GM21515 (cell line): ENCODE measurements at regions not wholly inside any gene's neighbourhood (a gene's known extent, or its start where the extent isn't known, plus 50 kb on each side); places are given as distances from the start of the nearest gene placed in this dataset.
"Not testable (repeated sequence)": the region's sequence is repeated elsewhere in the genome, so short reads cannot be mapped to it uniquely, and the experiment has no call there.

Experiments used
- ATAC-seq: cut with Tn5 transposase; IDR thresholded peaks from one replicate; pipeline ENCODE4 v1.9.1; 2021; ENCODE audit not compliant: unreplicated experiment

GRCh38 chr1:194372266-194372665, 1185.9 kb upstream of the B3GALT2 start:
- no peak for ATAC-seq

- ATAC-seq: no peak
Measured at GRCh38 chr1:194369622-194370021, 1183.2 kb upstream of the B3GALT2 start.

GRCh38 chr1:194369060-194369459, 1182.6 kb upstream of the B3GALT2 start:
- ATAC-seq: no peak

GRCh38 chr1:194367121-194367520, 1180.7 kb upstream of the B3GALT2 start:
- ATAC-seq: no peak

GRCh38 chr1:194366705-194367104, 1180.3 kb upstream of the B3GALT2 start:
- no peak for ATAC-seq

GRCh38 chr1:194362327-194362726, 1175.9 kb upstream of the B3GALT2 start:
- no peak for ATAC-seq

- no peak for ATAC-seq
Measured at GRCh38 chr1:194361374-194362131, 1175.1 kb upstream of the B3GALT2 start.

- no peak for ATAC-seq
Measured at GRCh38 chr1:194358208-194358581, 1171.8 kb upstream of the B3GALT2 start.

GRCh38 chr1:194357573-194358207, 1171.3 kb upstream of the B3GALT2 start:
- ATAC-seq: not testable (repeated sequence)

- no peak for ATAC-seq
Measured at GRCh38 chr1:194355488-194356106, 1169.2 kb upstream of the B3GALT2 start.

GRCh38 chr1:194353121-194353520, 1166.7 kb upstream of the B3GALT2 start:
- no peak for ATAC-seq

- ATAC-seq: no peak
Measured at GRCh38 chr1:194347200-194347599, 1160.8 kb upstream of the B3GALT2 start.

GRCh38 chr1:194342484-194343262, 1156.3 kb upstream of the B3GALT2 start:
- no peak for ATAC-seq

- ATAC-seq: no peak
Measured at GRCh38 chr1:194341587-194341986, 1155.2 kb upstream of the B3GALT2 start.

GRCh38 chr1:194339471-194339870, 1153.1 kb upstream of the B3GALT2 start:
- ATAC-seq: no peak

GRCh38 chr1:194338241-194338948, 1152.0 kb upstream of the B3GALT2 start:
- ATAC-seq: no peak

GRCh38 chr1:194333240-194333639, 1146.8 kb upstream of the B3GALT2 start:
- ATAC-seq: no peak

GRCh38 chr1:194331758-194332157, 1145.3 kb upstream of the B3GALT2 start:
- ATAC-seq: no peak

- no peak for ATAC-seq
Measured at GRCh38 chr1:194322751-194323150, 1136.3 kb upstream of the B3GALT2 start.

- ATAC-seq: no peak
Measured at GRCh38 chr1:194318790-194319280, 1132.4 kb upstream of the B3GALT2 start.

- no peak for ATAC-seq
Measured at GRCh38 chr1:194309697-194310096, 1123.3 kb upstream of the B3GALT2 start.
